Islet precursor cell (in vitro differentiated cells): ENCODE measurements at regions not wholly inside any gene's neighbourhood (a gene's known extent, or its start where the extent isn't known, plus 50 kb on each side); places are given as distances from the start of the nearest gene placed in this dataset.

ENCODE experiments used
- DNase-seq: peaks from one replicate; pipeline ENCODE4 v3.0.0-alpha.2; 2018

DNA sequence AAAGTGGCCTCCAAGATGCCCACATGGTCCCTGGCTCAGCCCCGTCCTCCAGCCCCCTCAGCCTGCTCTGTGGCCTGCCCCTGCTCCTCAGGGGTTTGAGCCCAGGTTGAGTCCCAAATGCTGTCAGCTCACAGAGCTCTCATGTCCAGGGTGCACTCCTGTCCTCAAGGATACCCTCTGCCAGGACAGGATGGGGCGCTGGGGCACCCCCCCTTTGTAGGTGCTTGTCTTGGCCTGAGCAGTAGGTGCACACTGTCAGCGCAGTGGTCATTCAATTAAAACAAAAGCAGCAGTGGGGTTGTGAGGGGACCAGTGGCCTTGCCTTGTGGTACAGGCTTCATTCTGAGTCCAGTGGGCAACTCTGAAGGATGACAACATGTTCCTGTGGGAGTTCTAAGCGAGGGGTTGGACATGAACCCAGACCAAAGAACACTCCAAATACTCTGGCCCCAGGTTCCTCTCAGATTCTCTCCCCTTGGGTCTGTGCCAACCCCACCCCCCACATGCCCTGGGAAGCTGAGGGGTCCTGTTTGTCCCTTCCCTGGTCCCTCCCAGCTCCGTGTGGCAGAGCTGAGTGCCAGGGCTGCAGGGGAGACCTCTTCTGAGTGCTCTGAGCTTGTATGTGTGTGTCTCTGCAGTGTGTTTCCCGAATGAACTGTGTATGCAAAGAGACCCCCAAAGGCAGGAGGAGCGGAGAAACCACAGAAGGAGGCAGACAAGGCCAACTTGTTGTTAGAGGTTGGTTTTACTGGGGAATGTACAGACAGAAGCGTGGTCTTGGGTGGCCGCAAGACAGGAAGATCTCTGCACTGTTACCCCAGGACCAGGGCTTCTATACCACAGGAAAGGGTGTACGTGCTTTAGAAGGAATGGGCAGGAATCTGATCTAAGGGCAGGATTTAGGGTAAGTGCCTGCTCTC lies 155.6 kb upstream of the HS6ST1 start:
- DNase-seq: peak; percentile 45

DNA sequence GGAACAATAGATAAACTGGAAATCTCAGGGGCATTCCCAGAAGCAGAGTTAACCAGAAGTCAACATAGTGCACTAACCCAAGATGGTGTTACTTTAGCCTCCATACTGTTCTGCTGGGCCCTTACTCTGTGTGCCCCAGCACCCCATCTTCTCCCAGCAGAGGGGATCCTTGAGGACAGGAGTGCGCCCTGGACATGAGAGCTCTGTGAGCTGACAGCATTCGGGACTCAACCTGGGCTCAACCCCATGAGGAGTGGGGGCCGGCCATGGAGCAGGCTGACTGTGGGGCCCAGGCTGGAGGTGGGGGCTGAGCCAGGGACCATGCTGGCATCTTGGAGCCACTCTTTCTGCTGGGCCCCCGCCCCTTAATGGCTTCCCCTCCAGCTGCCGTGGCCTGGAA lies 156.3 kb upstream of the HS6ST1 start:
- peak; percentile 35 for DNase-seq

DNA sequence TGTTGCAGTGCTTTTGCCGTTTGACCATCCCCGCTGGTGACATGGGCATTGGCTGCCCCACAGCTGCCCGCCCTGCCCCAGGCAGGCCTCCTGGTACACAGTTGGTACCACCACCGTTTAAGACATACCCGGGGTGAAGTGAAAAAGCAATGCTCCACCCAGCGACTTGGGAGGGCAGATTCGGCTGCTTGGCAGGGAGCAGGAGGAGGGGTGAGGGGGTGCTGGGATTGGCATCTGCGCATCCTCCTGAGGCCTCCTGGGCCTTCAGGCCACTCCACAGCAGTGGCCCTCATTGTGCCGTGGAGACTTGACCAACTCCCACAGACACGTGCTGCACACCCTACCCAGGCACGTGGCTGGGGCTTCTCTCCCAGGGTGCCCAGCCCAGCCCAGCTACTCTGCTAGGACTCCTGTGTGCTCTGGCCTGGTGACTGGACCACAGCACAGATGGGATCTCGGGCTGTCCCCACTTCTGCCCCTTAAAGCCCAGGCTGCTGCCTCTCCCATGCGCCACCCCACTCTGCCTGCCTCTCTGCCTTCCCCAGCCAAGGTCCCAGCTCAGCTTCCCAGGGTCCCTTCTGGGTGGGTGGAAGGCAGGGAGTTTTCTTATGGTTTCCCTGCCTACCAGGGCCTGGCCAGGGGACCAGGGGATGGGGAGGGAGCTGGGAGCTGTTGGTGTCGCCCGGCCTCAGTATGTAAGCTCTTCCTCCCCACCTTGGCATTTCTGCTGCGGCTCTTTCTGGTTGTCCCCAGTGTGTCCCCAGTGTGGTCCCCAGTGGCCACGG lies 157.0 kb upstream of the HS6ST1 start:
- DNase-seq: peak; percentile 37

DNA sequence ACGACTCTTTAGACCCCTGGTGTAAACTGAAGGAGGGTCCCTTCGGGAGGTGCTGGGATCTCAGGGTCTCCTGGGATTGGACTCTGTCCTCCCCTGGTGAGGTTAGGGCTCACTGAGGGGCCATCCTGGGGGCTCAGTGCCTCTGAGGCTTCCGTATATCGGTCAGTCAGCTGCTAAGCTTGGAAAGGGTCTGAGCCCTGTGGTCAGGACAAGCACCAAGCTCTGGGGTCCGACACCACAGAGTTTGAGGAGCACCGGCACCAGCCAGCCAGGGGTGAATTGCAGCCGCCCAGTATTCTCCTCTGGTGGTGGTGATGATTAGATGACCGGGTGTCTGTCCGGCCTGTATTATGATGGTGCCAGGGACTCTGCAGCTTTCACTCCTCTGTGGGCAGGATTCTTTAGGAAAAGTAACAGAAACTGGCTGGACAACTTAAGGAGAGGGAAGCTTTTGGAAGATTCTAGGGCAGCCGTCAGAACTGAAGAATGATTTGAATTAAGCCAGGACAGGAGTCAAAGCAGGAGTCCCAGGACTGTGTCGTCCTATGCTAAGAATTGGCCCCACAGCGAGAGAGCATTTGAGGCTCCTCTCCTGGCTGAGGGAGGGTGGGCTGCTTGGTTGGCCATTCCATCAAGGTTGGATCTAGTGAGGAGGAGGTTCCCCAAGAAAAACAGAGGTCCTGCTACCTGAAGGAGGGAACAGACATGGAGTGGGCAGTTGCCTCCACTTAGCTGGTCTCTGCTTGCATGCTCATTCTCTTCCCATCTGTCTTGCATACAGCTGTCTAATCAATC lies 158.6 kb upstream of the HS6ST1 start:
- peak; percentile 29 for DNase-seq

DNA sequence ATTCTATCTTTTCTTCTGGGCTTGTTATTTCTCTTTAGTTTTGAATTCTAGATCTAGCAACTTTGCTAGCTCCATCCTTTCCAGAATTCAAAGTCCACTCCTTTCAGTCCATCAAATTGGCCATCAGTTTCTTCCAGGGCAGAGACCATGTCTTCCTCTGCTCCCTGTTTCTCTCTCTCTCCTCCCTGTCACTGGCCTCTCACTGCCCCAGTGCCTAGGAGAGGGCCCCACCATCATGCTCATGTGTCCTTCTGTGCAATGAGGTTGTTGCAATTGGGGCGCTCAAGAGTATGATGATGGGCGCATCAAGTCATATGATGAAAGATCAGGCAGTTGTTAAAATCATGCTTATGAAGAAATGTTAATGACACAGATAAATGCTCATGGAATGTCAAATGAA lies 159.2 kb upstream of the HS6ST1 start:
- DNase-seq: peak; percentile 14

DNA sequence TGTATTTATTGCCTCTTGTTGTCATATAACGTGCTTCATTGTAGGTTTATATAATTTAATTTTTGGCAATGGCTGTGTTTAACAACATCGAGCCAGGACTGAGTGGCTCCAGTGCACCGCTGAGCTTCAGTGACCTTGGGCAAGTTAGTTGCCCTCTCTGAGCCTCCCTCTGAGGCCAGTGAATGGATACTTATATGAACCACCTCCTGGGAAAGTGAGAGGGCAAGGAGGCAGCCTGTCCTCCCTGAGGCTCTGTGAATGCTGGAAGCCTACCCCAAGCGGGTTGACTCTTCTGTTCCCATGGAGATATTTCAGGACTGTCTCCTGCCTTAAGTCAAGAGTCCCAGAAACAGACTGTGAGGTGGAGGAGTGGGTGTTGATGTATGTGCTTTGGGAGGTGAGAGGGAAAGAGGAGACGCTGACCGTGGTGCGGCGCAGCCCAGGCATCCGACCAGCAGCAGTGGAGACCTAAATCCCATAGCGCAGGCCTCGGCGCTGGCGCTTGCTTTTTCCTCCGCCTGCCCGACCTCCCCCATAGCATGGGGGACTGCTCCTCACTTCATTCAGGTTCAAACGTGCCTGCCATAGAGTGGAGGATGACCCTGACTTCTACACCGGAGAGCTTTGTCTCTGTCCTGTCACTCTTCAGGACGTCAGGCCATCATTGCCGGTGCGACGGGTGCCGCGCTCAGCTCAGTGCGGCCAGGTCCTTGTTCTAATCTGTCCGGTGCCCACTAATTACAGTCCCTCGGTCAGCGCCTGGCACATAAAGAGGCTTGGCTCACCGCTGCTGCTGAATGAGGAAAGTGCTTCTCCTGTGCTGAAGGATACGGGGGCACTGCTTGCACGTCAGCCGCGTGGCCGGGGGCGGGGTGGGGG lies 167.3 kb upstream of the HS6ST1 start:
- peak; percentile 51 for DNase-seq

DNA sequence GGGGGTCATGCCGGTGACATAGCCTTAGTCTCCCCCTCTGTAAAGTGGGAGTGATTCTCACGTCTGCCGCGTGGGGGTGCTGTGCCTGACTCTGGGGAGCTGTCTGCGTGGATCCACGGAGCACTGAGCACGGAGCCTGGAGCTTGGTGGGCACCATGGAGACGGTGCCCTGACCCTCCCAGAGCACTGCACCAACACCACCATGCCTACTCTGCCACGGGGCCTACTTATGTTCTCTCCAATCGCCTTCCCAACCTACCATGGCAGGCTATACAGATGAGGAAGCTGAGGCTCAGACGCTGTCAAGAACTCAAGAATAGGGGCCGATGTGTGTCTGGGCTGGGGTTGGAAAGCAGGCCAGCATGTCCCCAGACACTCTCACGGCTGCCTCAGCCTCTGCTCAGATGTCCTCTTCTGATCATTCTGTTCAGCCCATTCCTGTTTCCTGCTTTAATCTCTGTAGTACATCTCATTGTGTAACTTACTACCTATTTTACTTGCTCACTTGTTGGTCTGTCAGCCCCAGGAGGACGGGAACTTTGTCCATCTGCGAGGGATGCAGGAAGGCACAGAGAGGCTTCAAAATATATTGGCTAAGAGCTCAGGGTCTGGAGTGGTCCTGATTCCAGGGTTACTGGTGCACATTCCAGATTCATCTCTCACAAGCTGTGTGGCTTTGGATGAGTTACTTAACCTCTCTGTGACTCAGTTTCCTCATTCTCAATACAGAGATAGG lies 168.1 kb upstream of the HS6ST1 start:
- DNase-seq: peak; percentile 39

DNA sequence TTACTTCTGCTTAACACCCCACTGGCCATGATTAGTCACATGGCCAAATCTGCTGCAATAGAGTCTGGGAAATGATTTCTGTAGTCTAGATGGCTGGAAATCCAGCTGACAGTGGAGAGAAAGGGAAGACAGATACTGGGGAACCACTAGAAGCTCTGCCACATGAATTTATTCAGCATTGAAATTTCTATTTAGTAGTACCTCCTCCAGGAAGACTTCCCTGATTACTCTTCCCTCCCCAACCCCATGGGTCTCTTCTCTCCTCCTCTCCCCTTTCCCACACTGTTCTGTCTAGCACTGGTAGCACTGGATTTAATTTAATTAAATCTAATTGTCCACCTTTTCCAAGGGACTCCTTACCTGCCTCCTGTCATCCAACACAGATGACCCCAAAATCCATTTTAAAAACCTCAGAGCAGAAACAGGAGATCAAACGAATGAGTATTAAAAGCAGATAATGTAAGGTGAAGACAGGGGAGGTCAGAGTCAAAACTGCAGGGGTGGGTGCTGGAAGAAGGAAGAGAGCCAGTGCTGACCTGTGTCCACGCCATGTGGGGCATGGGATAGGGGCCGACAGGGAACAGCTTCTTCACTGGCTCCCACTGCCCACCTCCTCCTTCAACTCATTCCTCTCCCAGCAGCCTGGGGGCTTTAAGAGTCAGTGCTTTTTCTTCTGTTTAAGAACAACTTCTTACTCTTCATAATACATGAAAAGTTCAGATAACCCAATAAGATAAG lies 169.2 kb upstream of the HS6ST1 start:
- peak; percentile 47 for DNase-seq

DNA sequence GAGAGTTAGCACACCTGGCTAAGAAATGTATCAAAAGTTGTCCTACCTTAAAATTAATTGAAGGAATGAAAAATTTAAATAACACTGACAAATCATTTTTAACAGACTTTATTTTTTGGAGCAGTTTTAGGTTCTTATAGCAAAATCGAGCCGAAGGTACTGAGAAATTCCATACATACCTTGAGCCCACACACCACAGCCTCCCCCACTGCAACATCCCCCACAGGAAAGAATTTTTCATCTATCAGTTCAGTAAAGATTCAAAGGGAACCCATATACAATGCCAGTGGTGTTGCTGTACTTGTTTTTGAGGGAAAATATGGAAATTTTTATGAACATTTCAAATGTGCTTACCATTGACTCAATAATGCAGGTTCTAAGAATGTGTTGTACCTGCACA lies 169.8 kb upstream of the HS6ST1 start:
- DNase-seq: peak; percentile 22

DNA sequence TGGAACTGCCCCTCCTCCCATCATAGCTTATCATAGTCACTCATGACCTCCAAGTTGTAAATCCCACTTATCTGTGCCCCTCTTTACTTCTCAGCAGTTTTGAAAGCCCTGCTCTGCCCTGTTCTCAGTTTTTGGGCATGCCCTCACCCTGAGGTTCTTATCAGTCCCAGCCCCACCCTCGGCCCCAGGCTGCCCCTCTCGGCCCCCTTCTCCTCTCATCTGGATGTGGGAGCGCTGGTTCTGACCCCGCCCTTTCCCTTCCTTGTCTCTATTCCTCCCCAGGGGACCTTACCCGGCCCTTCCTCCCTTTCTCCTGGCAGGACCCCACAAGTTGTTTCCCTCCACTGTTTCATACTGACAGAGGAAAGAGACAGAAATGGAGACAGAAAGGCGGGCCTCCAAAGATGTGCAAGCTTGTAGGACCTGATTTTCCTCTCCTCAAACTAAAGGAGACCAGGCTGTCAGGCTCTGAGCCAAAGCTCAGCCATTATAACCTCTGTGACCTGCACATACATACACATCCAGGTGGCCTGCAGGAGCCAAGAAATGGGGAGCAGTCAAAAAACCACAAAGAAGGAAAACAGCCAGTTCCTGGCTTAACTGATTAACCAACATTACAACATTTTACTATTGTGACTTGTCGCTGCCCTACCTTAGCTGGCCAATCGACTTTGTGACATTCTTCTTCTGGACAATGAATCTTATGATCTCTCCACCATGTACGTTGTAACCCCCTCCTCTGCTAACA lies 171.0 kb upstream of the HS6ST1 start:
- DNase-seq: peak; percentile 30

DNA sequence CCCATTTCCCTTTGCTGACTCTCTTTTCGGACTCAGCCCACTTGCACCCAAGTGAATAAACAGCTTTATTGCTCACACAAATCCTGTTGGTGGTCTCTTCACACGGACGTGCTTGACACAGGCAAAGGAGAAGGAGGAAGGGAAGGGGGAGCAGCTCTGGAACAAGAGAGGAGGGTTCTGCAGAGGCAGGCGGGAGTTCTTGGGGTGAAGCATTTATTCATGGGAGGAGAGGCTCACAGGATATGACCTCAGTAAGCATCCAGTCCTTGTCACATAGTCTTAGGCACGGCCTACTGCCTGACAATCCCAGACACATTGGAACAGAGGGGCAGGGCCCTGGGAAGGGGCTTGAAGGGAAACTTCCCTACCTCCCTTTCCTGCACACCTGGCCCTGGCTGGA lies 171.7 kb upstream of the HS6ST1 start:
- DNase-seq: peak; percentile 32

DNA sequence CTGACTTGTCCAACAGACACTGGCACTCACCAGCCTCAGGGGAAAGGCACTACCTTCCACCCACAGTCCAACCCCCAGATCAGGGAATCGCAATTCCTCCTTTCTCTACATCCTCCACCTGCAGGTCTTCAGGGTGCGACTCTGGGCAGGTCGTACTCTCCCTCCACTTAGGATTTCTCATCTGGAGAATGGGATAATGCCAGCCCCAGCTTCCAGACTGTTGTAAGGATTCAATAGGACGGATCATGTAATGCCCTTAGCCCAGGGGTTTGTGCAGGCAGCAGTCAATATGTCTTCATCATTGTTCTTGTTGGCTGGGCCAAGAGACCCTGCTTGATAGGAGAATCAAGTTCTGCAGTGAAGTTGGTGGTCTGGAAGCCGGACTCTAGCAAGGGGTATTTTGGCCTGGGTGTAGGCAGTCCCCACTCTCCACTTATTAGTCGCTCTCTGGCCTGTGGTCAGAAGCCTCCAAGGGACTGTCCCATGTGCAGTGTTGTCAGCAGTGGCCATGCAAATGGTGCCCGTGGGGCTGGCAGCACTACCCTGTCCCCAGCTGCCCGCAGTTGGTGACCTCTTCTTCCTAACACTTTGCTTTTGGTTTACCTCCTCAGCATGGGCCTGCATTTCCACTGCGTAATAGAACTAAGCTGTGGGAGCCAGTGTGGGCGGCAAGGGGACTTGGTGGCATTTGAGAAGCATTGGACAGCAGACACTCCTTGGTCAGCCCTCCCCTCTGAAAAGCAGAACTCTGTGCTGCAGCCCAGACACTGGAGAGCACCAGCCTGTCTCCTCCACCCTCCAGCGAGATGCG lies 172.4 kb upstream of the HS6ST1 start:
- peak; percentile 44 for DNase-seq

DNA sequence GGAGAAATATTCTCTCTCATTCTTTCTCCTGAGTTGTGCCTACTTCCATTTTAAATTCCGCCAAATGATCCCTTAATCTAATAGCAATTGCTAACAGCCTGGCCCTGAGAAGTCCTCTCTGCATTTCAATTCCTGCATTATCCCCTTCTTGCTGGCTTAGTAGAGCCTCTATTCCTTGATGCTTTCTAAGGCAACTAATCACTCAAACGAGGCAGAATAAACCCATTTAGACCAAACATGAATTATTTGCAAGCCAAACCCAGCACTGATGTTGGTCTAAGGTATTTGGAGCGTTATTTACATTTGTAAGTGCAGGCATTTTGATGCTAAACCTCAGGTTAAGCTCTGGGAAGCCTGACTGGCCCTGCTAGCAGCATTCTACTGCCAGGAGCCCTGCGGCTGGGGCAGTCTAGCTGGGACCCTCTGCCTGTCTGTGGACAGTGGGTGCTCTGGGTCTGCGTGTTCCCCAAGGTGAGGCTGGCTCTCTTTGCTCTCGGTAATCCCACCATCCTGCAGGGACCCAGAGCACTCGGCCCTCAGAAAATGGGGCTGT lies 173.1 kb upstream of the HS6ST1 start:
- peak; percentile 49 for DNase-seq

DNA sequence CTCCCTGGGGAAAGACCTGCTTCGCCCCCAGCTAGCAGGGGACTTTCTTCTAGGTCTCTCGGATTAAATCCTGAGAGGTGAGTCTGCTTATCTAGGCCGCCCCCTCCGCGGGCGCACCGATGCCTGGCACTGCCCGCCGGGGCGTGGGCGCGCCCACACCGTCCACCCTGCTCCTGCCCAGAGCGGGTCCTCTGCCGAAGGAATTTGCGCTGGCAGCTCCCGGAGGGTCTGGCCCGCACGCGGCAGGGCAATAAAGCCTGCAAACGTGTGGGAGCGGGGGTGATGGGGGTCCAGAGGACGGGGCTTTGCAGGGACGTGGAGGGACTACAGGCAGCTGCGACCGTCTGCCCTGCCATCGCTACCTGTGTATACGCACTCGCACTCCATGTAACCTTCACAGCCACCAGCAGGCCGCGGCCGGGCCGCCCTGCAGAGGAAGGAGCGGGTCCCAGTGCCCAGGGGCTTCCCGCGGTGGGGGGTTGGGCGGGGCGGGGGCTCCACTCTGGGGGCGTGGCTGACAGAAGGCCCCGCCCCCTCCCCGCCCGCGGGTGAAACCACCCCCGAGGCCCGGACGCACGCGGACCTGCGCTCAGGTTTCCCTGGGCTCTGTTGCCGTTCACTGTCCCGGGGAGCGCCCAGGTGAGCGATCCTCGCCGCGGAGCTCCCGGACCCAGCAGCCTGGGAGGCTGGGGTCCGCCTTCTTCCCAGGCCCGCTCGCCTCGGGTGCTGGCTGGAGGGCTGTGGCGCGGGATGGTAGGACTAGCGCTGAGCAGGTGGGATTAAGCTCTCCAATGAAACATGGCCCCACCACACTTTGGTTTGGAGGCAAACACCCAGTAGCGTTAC lies 174.5 kb upstream of the HS6ST1 start:
- peak; percentile 49 for DNase-seq

DNA sequence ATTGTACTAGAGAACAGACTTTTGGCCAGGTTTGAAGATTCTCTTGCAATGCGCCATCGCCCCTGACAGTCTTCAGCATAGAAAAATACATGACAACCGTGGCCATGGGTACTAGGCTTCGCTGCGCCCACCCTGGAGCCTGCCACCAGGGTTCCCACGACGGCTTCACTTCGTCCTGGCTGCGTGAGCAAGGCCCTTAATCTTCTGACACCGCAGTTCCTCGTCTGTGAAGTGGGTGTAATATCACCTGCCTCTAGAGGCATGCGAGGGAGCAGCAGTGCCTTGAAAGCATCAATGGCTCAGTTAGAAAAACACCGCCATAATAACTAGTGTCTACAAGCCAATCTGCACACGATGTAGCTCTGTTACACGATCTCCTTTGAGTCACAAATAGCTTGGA lies 175.2 kb upstream of the HS6ST1 start:
- peak; percentile 43 for DNase-seq

DNA sequence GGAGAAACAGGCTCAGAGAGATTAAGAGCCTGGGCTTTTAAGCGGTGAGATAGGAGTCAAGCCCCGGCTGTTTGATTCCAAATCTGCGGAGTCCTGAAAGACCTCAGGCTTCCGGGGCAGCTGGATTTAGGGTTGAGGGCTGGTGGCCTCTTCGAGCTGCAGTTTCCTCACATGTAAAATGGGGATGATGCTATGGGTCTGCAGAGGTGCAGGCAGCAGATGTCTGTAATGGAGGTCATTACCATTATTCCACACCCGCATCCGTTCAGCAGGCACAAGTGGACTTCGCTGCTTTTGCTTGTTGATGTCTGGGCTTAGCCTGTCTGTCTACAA lies 175.6 kb upstream of the HS6ST1 start:
- peak; percentile 39 for DNase-seq

DNA sequence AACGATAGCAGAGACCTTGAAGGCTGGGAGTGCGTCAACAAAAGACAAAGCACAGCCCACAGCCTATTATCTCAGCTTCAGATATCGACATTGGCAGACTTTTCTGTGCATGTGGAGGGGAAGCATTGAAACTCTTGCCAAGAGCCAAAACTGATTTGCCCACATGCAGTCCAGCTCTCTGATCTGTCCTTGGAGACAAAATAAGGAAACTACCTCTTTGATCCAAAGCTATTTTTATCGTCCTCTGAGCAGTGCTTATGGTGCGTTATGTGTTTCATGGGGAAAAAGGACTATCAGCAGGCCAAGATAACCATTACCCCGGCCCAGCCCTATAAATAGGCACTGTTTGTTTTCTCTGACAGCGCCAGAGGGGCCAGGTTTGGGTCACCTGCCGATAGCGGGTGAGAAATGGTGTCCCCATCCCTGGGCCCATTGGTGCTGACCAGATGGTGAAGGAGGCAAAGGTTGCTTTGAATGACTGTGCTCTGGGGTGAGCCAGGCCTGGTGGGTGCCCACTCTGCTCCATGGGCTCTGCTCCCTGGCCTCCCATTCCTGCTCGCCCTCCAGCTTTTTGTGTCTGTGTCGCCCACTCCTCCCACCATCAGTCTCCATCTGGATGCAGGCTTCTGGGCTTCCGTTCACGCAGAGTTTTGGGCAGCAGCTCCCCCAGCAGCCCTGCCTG lies 176.1 kb upstream of the HS6ST1 start:
- DNase-seq: peak; percentile 16
